ENCODE measurements at regions not wholly inside any gene's neighbourhood (a gene's known extent, or its start where the extent isn't known, plus 50 kb on each side); places are given as distances from the start of the nearest gene placed in this dataset.

DNA sequence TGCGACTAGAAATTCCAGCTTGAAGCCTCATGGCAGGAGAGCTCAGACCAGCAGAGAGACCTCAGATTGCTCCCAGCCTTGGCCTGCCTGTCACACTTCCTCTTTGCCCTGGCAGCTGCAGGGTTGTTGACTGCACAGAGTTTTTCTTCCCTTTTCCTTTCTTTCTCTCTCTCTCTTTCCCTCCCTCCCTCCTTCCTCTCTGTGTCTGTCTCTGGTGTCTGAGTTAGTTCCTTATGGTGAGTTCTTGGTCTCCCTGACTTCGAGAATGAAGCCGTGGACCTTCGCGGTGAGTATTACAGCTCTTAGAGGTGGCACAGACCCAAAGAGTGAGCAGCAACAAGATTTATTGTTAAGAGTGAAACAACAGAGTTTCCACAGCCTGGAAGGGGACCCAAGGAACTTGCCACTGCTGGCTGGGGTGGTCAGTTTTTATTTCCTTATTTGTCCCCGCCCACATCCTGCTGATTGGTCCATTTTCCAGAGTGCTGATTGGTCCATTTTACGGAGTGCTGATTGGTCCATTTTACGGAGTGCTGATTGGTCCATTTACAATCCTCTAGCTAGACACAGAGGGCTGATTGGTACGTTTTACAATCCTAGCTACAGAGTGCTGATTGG lies 266.3 kb downstream of the RPS24 start:
- TF ChIP-seq EZH2 (IDR thresholded peaks at IDR 0.05) (no peak), POLR2AphosphoS5 (IDR thresholded peaks at IDR 0.05; ENCODE audit: borderline replicate concordance, low read depth, low read length) (no peak)

All from SK-N-MC (cell line).